Kidney (tissue), 13 donors: ENCODE measurements at regions not wholly inside any gene's neighbourhood (a gene's known extent, or its start where the extent isn't known, plus 50 kb on each side); places are given as distances from the start of the nearest gene placed in this dataset.

Experiments used
- DNase-seq, 5 donors: peaks; one replicate each; pipeline ENCODE4 v3.0.0-alpha.2; 2013 to 2020
- FAIRE-seq: peaks from 2 replicates; lab custom pipeline; 2012; peaks lifted over from hg19 to GRCh38; lab: Jason Lieb, UNC
- H3K27ac ChIP-seq, 2 donors: one replicate each; pipeline ENCODE4 v1.7.0; 2013; ENCODE audit warnings: low read depth in 2 of 2, low read length in 2 of 2, inconsistent platforms in 1 of 2
- H3K27me3 ChIP-seq: one replicate; pipeline ENCODE4 v1.7.1; 2013; ENCODE audit warnings: low read length, inconsistent platforms; ENCODE audit not compliant: control insufficient read depth, insufficient read depth
- H3K36me3 ChIP-seq, 3 donors: one replicate each; pipeline versions ENCODE4 v1.7.0 to v1.7.1; 2013; ENCODE audit warnings: low read length in 3 of 3, control low read depth in 1 of 3, inconsistent platforms in 1 of 3; ENCODE audit not compliant: insufficient read depth in 3 of 3, control insufficient read depth in 2 of 3
- H3K4me1 ChIP-seq, 3 donors: one replicate each; pipeline versions ENCODE4 v1.7.0 to v1.7.1; 2013; ENCODE audit warnings: low read length in 3 of 3, inconsistent platforms in 1 of 3, low read depth in 1 of 3; ENCODE audit not compliant: control insufficient read depth in 2 of 3, insufficient read depth in 2 of 3
- H3K4me3 ChIP-seq, 3 donors: one replicate each; pipeline versions ENCODE4 v1.7.0 to v1.8.1; 2013; ENCODE audit warnings: low read length in 3 of 3, control low read depth in 1 of 3, inconsistent platforms in 1 of 3
- H3K9ac ChIP-seq, 3 donors: one replicate each; pipeline versions ENCODE4 v1.7.0 to v1.7.1; 2013; ENCODE audit warnings: low read length in 3 of 3, control low read depth in 1 of 3, inconsistent platforms in 1 of 3
- H3K9me3 ChIP-seq, 3 donors: one replicate each; pipeline versions ENCODE4 v1.7.0 to v1.7.1; 2013; ENCODE audit warnings: low read length in 3 of 3, control low read depth in 1 of 3, inconsistent platforms in 1 of 3; ENCODE audit not compliant: control insufficient read depth in 2 of 3, insufficient read depth in 1 of 3
- CTCF ChIP-seq: IDR thresholded peaks from 3 replicates; pipeline ENCODE4 v1.5.1; 2012; ENCODE audit warnings: mild to moderate bottlenecking, moderate library complexity, borderline replicate concordance; ENCODE audit not compliant: insufficient read depth; ENCODE audit errors: extremely low read depth
- intact Hi-C: fragments of 100-400 bp; cut with DNase I; formaldehyde crosslinking; loops from one replicate; pipeline ENCODE4 v1.11.1; 2022
- donor health status: control.
- donor health status: control.
- donor health status: control.
- donor health status: control.
- donor health status: control.
- donor health status: DM: yes; HTN: yes; CAD: no.
- donor health status: Normal renal cell carcinoma (clear cell type).

GRCh38 chr9:655875-656274 lies 185.6 kb upstream of the DMRT1 start:
- DNase-seq (peak in 3 of 5 donors; percentile 16 to 89 (median 41)), FAIRE-seq (no peak)

GRCh38 chr9:656926-657568 lies 184.4 kb upstream of the DMRT1 start:
- H3K27ac ChIP-seq, result no peak overlapping the region
- no peak for TF ChIP-seq CTCF
- H3K9ac ChIP-seq, result no peak overlapping the region
- H3K27me3 ChIP-seq, result no peaks in the 10 kb centered on the region
- H3K9me3 ChIP-seq, result no peaks in the 10 kb centered on the region
- peaks cover 0 to 9% (median 8%) of the 10 kb centered on the region in 3 donors for H3K4me1 ChIP-seq
- H3K36me3 ChIP-seq, result no peaks in the 10 kb centered on the region
- H3K4me3 ChIP-seq, result no peak overlapping the region
- FAIRE-seq (no peak), DNase-seq (no peak)
- intact Hi-C loops, result no loop called here

More at GRCh38 chr9:655875-656274, 185.6 kb upstream of the DMRT1 start:
- Histone ChIP-seq H3K4me1 (peaks cover 0 to 9% (median 8%) of the 10 kb centered on the region in 3 donors), H3K9ac (no peak overlapping the region), H3K9me3 (no peaks in the 10 kb centered on the region), H3K27ac (no peak overlapping the region), H3K36me3 (no peaks in the 10 kb centered on the region), H3K4me3 (no peak overlapping the region), H3K27me3 (no peaks in the 10 kb centered on the region)
- no peak for TF ChIP-seq CTCF
- intact Hi-C loops, result no loop called here

GRCh38 chr9:659286-659685 lies 182.2 kb upstream of the DMRT1 start:
- H3K9me3 ChIP-seq, result no peaks in the 10 kb centered on the region
- H3K9ac ChIP-seq, result no peak overlapping the region
- H3K4me1 ChIP-seq, result peaks cover 0 to 9% (median 8%) of the 10 kb centered on the region in 3 donors
- no peak overlapping the region for H3K27ac ChIP-seq
- DNase-seq (no peak), FAIRE-seq (no peak)
- TF ChIP-seq CTCF, result no peak
- intact Hi-C loops, result no loop called here
- H3K27me3 ChIP-seq, result no peaks in the 10 kb centered on the region
- H3K4me3 ChIP-seq, result no peak overlapping the region
- H3K36me3 ChIP-seq, result no peaks in the 10 kb centered on the region
